CD4-positive, alpha-beta T cell (primary cell): ENCODE measurements at regions not wholly inside any gene's neighbourhood (a gene's known extent, or its start where the extent isn't known, plus 50 kb on each side); places are given as distances from the start of the nearest gene placed in this dataset.

Experiments
- ATAC-seq: fragments of 200-7000 bp; cut with Tn5 transposase; one replicate; pipeline ENCODE4 v1.10.0; 2022; ENCODE audit warnings: mild to moderate bottlenecking; ENCODE audit not compliant: poor library complexity
- CTCF ChIA-PET: fragments of 350-600 bp; sonication (Branson Sonifier 250); formaldehyde crosslinking; loops from one replicate; lab custom pipeline; 2021; ENCODE audit warnings: antibody characterized with exemption, inconsistent platforms; lab: Charles Lee
- POLR2A ChIA-PET: fragments of 350-600 bp; sonication (Branson Sonifier 250); formaldehyde crosslinking; loops from one replicate; lab custom pipeline; 2021; ENCODE audit warnings: antibody characterized with exemption, inconsistent platforms; lab: Charles Lee
- DNase-seq, 14 experiments: peaks; one replicate each; pipeline ENCODE4 v3.0.0-alpha.2; 2013 to 2020; ENCODE audit warnings: mixed read lengths in 2 of 14
- H3K27ac ChIP-seq, 2 donors: one replicate each; pipeline versions ENCODE4 v1.5.1 to v1.7.0; 2013; ENCODE audit warnings: low read length in 2 of 2, low read depth in 1 of 2, mild to moderate bottlenecking in 1 of 2
- H3K27me3 ChIP-seq, 2 experiments: 1 replicate in 1 of 2; 2 replicates in 1 of 2; pipeline versions ENCODE4 v1.6.1 to v1.7.0; 2013; ENCODE audit warnings: low read length in 2 of 2, control low read depth in 1 of 2, mild to moderate bottlenecking in 1 of 2, moderate library complexity in 1 of 2; ENCODE audit not compliant: insufficient read depth in 2 of 2, control insufficient read depth in 1 of 2
- H3K36me3 ChIP-seq: one replicate; pipeline ENCODE4 v1.6.1; 2013; ENCODE audit warnings: low read length, control low read depth; ENCODE audit not compliant: insufficient read depth
- H3K4me1 ChIP-seq: one replicate; pipeline ENCODE4 v1.6.1; 2013; ENCODE audit warnings: low read length, control low read depth; ENCODE audit not compliant: insufficient read depth
- H3K4me3 ChIP-seq: one replicate; pipeline ENCODE4 v1.5.1; 2013; ENCODE audit warnings: mild to moderate bottlenecking, low read length, moderate library complexity
- H3K9me3 ChIP-seq, 2 experiments: 1 replicate in 1 of 2; 2 replicates in 1 of 2; pipeline versions ENCODE4 v1.6.1 to v1.7.0; 2013; ENCODE audit warnings: low read length in 2 of 2, mild to moderate bottlenecking in 2 of 2, control low read depth in 1 of 2, moderate library complexity in 1 of 2; ENCODE audit not compliant: control insufficient read depth in 1 of 2, insufficient read depth in 1 of 2
- H3K27ac Mint-ChIP-seq: one replicate; pipeline ENCODE4 v1.8.0; 2020; ENCODE audit warnings: mixed read lengths
- H3K27me3 Mint-ChIP-seq: one replicate; pipeline ENCODE4 v1.8.0; 2021; ENCODE audit warnings: mixed read lengths
- H3K36me3 Mint-ChIP-seq: one replicate; pipeline ENCODE4 v1.8.0; 2021; ENCODE audit warnings: low read depth, mixed read lengths
- H3K4me1 Mint-ChIP-seq: one replicate; pipeline ENCODE4 v1.8.0; 2021; ENCODE audit warnings: low read depth, mixed read lengths
- H3K4me3 Mint-ChIP-seq: one replicate; pipeline ENCODE4 v1.8.0; 2020; ENCODE audit warnings: mild to moderate bottlenecking, mixed read lengths
- H3K9me3 Mint-ChIP-seq: one replicate; pipeline ENCODE4 v1.8.0; 2020; ENCODE audit warnings: mixed read lengths
- CTCF ChIP-seq: fragments of 200-600 bp; IDR thresholded peaks from one replicate; pipeline ENCODE4 v1.8.0; 2022; ENCODE audit warnings: antibody characterized with exemption, mild to moderate bottlenecking
- intact Hi-C, 2 experiments: fragments of 100-400 bp; cut with DNase I in 1 of 2; cut with micrococcal nuclease in 1 of 2; formaldehyde crosslinking; loops; one replicate each; pipeline versions ENCODE4 v1.15.1 to v1.9.0; 2023 to 2025; cut with DNase I, micrococcal nuclease

- ChIA-PET CTCF (no interaction called here), POLR2A (no interaction called here)
- Histone ChIP-seq H3K36me3 (no peaks in the 10 kb centered on the region), H3K4me1 (no peaks in the 10 kb centered on the region), H3K27ac (no peak overlapping the region), H3K27me3 (no peaks in the 10 kb centered on the region), H3K9me3 (peaks cover 0 to 5% of the 10 kb centered on the region in 2 experiments), H3K4me3 (no peak overlapping the region)
- no peak overlapping the region for H3K4me3 Mint-ChIP-seq
- H3K36me3 Mint-ChIP-seq, result no peaks in the 10 kb centered on the region
- H3K27ac Mint-ChIP-seq, result no peak overlapping the region
- intact Hi-C loops, result no loop called here
- no peak for TF ChIP-seq CTCF
- no peaks in the 10 kb centered on the region for H3K9me3 Mint-ChIP-seq
- no peaks in the 10 kb centered on the region for H3K27me3 Mint-ChIP-seq
- no peak for DNase-seq
- H3K4me1 Mint-ChIP-seq, result no peaks in the 10 kb centered on the region
- no peak for ATAC-seq
Observed at GRCh38 chr5:170181902-170182301, 50.9 kb upstream of the C5orf58 start.

- no peak overlapping the region for H3K4me3 Mint-ChIP-seq
- H3K36me3 Mint-ChIP-seq, result no peaks in the 10 kb centered on the region
- H3K4me1 ChIP-seq, result no peaks in the 10 kb centered on the region
- H3K9me3 Mint-ChIP-seq, result no peaks in the 10 kb centered on the region
- TF ChIP-seq CTCF, result no peak
- no peak overlapping the region for H3K27ac ChIP-seq
- DNase-seq (no peak), ATAC-seq (no peak)
- H3K4me3 ChIP-seq, result no peak overlapping the region
- H3K27me3 ChIP-seq, result no peaks in the 10 kb centered on the region
- no peak overlapping the region for H3K27ac Mint-ChIP-seq
- no peaks in the 10 kb centered on the region for H3K27me3 Mint-ChIP-seq
- H3K4me1 Mint-ChIP-seq, result no peaks in the 10 kb centered on the region
- ChIA-PET POLR2A (no interaction called here), CTCF (no interaction called here)
- no peaks in the 10 kb centered on the region for H3K36me3 ChIP-seq
- H3K9me3 ChIP-seq, result peaks cover 0 to 5% of the 10 kb centered on the region in 2 experiments
- intact Hi-C loops, result no loop called here
Observed at GRCh38 chr5:170182491-170182890, 50.3 kb upstream of the C5orf58 start.
